IPS DF 19.7 (cell line): ENCODE measurements at regions not wholly inside any gene's neighbourhood (a gene's known extent, or its start where the extent isn't known, plus 50 kb on each side); places are given as distances from the start of the nearest gene placed in this dataset.

Source experiments
- DNase-seq: peaks from one replicate; pipeline ENCODE4 v3.0.0-alpha.2; 2013; ENCODE audit warnings: low read depth, low spot score

GRCh38 chr10:33421789-33422462 is 87.5 kb upstream of the NRP1 start:
- no peak for DNase-seq

- DNase-seq, result no peak
These were observed 84.8 kb upstream of the NRP1 start for GRCh38 chr10:33419311-33419710.

GRCh38 chr10:33418301-33418700 is 83.8 kb upstream of the NRP1 start:
- no peak for DNase-seq

- no peak for DNase-seq
These were observed 82.2 kb upstream of the NRP1 start for GRCh38 chr10:33416691-33417090.

- no peak for DNase-seq
These were observed 81.7 kb upstream of the NRP1 start for GRCh38 chr10:33416209-33416608.

- no peak for DNase-seq
These were observed 80.4 kb upstream of the NRP1 start for GRCh38 chr10:33414841-33415240.

GRCh38 chr10:33412653-33413361 is 78.3 kb upstream of the NRP1 start:
- no peak for DNase-seq

- no peak for DNase-seq
These were observed 77.8 kb upstream of the NRP1 start for GRCh38 chr10:33412241-33412640.

- DNase-seq, result no peak
These were observed 76.4 kb upstream of the NRP1 start for GRCh38 chr10:33410860-33411234.

GRCh38 chr10:33410096-33410859 is 75.8 kb upstream of the NRP1 start:
- DNase-seq, result no peak

GRCh38 chr10:33406596-33406995 is 72.1 kb upstream of the NRP1 start:
- DNase-seq, result no peak

GRCh38 chr10:33402220-33403073 is 68.0 kb upstream of the NRP1 start:
- no peak for DNase-seq

GRCh38 chr10:33401300-33401699 is 66.8 kb upstream of the NRP1 start:
- DNase-seq, result no peak

- DNase-seq, result no peak
These were observed 64.3 kb upstream of the NRP1 start for GRCh38 chr10:33398796-33399195.

GRCh38 chr10:33396938-33397337 is 62.5 kb upstream of the NRP1 start:
- DNase-seq, result no peak

GRCh38 chr10:33396279-33396678 is 61.8 kb upstream of the NRP1 start:
- no peak for DNase-seq

- DNase-seq, result no peak
These were observed 60.7 kb upstream of the NRP1 start for GRCh38 chr10:33395201-33395600.

- no peak for DNase-seq
These were observed 58.2 kb upstream of the NRP1 start for GRCh38 chr10:33392706-33393105.

GRCh38 chr10:33391611-33392465 is 57.4 kb upstream of the NRP1 start:
- DNase-seq, result no peak

GRCh38 chr10:33390046-33390445 is 55.6 kb upstream of the NRP1 start:
- no peak for DNase-seq

- DNase-seq, result no peak
These were observed 54.3 kb upstream of the NRP1 start for GRCh38 chr10:33388785-33389184.
